Caco-2 (cell line): ENCODE measurements at regions not wholly inside any gene's neighbourhood (a gene's known extent, or its start where the extent isn't known, plus 50 kb on each side); places are given as distances from the start of the nearest gene placed in this dataset.

Source experiments
- BruUV-seq: library from RNA; stranded (reverse); fragments of 400-500 nt; replicated peaks from 2 replicates; lab custom pipeline; 2021; lab: Mats Ljungman, UMichigan
- CTCF ChIA-PET: fragments of 300-600 bp; sonication (Branson Sonifier 250); formaldehyde crosslinking; loops from one replicate; lab custom pipeline; 2022; ENCODE audit warnings: antibody characterized with exemption; lab: Charles Lee
- POLR2A ChIA-PET: fragments of 300-600 bp; sonication (Branson Sonifier 250); formaldehyde crosslinking; loops from one replicate; lab custom pipeline; 2022; ENCODE audit warnings: antibody characterized with exemption; lab: Charles Lee
- DNase-seq, 2 experiments: peaks; one replicate each; pipeline versions ENCODE4 v3.0.0 to v3.0.0-alpha.2; 2020 to 2022
- H3K27me3 ChIP-seq: replicated peaks from 2 replicates; pipeline ENCODE4 v1.6.0; 2011; ENCODE audit warnings: low read length; ENCODE audit not compliant: control insufficient read depth, insufficient read depth
- H3K36me3 ChIP-seq: 2 replicates; pipeline ENCODE4 v1.5.1; 2011; ENCODE audit warnings: low read length; ENCODE audit not compliant: control insufficient read depth, insufficient read depth
- H3K4me1 ChIP-seq: fragments of 250-450 bp; sonication (Bioruptor Pico); 2 replicates; pipeline ENCODE4 v1.5.1; 2020; ENCODE audit warnings: mild to moderate bottlenecking
- H3K4me3 ChIP-seq: 2 replicates; pipeline ENCODE4 v1.5.1; 2011; ENCODE audit warnings: low read depth, mild to moderate bottlenecking, control low read depth, low read length
- H3K9me3 ChIP-seq: fragments of 250-450 bp; sonication (Bioruptor Pico); 2 replicates; pipeline ENCODE4 v1.5.1; 2020; ENCODE audit warnings: mild to moderate bottlenecking, moderate library complexity
- H3K27ac Mint-ChIP-seq: one replicate; pipeline ENCODE4 v1.8.0; 2022; ENCODE audit warnings: mixed read lengths; ENCODE audit not compliant: unreplicated experiment
- H3K27me3 Mint-ChIP-seq: one replicate; pipeline ENCODE4 v1.8.0; 2022; ENCODE audit warnings: mixed read lengths; ENCODE audit not compliant: insufficient read depth, unreplicated experiment
- H3K36me3 Mint-ChIP-seq: one replicate; pipeline ENCODE4 v1.8.0; 2022; ENCODE audit warnings: mild to moderate bottlenecking, mixed read lengths; ENCODE audit not compliant: insufficient read depth, unreplicated experiment
- H3K4me1 Mint-ChIP-seq: one replicate; pipeline ENCODE4 v1.8.0; 2022; ENCODE audit warnings: low read depth, mixed read lengths; ENCODE audit not compliant: unreplicated experiment
- H3K4me3 Mint-ChIP-seq: one replicate; pipeline ENCODE4 v1.8.0; 2022; ENCODE audit warnings: mild to moderate bottlenecking, moderate library complexity, mixed read lengths; ENCODE audit not compliant: unreplicated experiment
- H3K9me3 Mint-ChIP-seq: one replicate; pipeline ENCODE4 v1.8.0; 2022; ENCODE audit warnings: mixed read lengths; ENCODE audit not compliant: unreplicated experiment
- CTCF ChIP-seq, 2 experiments: fragments of 200-600 bp in 1 of 2; IDR thresholded peaks; 1 replicate in 1 of 2; 2 replicates in 1 of 2; pipeline versions ENCODE4 v1.5.1 to v1.8.0; 2011 to 2022; ENCODE audit warnings: antibody characterized with exemption in 1 of 2, control low read depth in 1 of 2, inconsistent platforms in 1 of 2, low read depth in 1 of 2, low read length in 1 of 2, mild to moderate bottlenecking in 1 of 2, moderate library complexity in 1 of 2; ENCODE audit not compliant: insufficient read depth in 1 of 2, severe bottlenecking in 1 of 2, unreplicated experiment in 1 of 2
- intact Hi-C: fragments of 100-400 bp; cut with micrococcal nuclease; formaldehyde crosslinking; loops from one replicate; pipeline ENCODE4 v1.10.0; 2022; ENCODE audit not compliant: unreplicated experiment

- Mint-ChIP-seq H3K27ac (no peak overlapping the region), H3K4me3 (no peak overlapping the region), H3K27me3 (peaks cover 11% of the 10 kb centered on the region), H3K4me1 (no peaks in the 10 kb centered on the region), H3K9me3 (no peaks in the 10 kb centered on the region), H3K36me3 (no peaks in the 10 kb centered on the region)
- Histone ChIP-seq H3K4me3 (no peak overlapping the region), H3K36me3 (no peaks in the 10 kb centered on the region), H3K9me3 (no peaks in the 10 kb centered on the region; the same call in 1 of the 2 replicates), H3K27me3 (no peaks in the 10 kb centered on the region), H3K4me1 (no peaks in the 10 kb centered on the region)
- ChIA-PET CTCF (no interaction called here), POLR2A (no interaction called here)
- BruUV-seq = no TSS peak
- no peak for DNase-seq
- intact Hi-C loops = no loop called here
- no peak for TF ChIP-seq CTCF (IDR thresholded peaks at IDR 0.05; ENCODE audit: insufficient read depth in 1 of 2, low read depth in 1 of 2, low read length in 1 of 2, severe bottlenecking in 1 of 2, unreplicated experiment in 1 of 2)
Observed at GRCh38 chr2:88269836-88270235, 99.7 kb downstream of the THNSL2 start.

- H3K36me3 Mint-ChIP-seq = no peaks in the 10 kb centered on the region
- H3K4me1 Mint-ChIP-seq = no peaks in the 10 kb centered on the region
- no peaks in the 10 kb centered on the region for H3K9me3 Mint-ChIP-seq
- no TSS peak for BruUV-seq
- no peak overlapping the region for H3K4me3 ChIP-seq
- intact Hi-C loops = no loop called here
- H3K4me1 ChIP-seq = no peaks in the 10 kb centered on the region
- no peak for TF ChIP-seq CTCF (IDR thresholded peaks at IDR 0.05; ENCODE audit: insufficient read depth in 1 of 2, low read depth in 1 of 2, low read length in 1 of 2, severe bottlenecking in 1 of 2, unreplicated experiment in 1 of 2)
- H3K4me3 Mint-ChIP-seq = no peak overlapping the region
- peaks cover 7% of the 10 kb centered on the region for H3K27me3 Mint-ChIP-seq
- ChIA-PET CTCF (no interaction called here), POLR2A (no interaction called here)
- no peaks in the 10 kb centered on the region for H3K36me3 ChIP-seq
- no peak for DNase-seq
- no peaks in the 10 kb centered on the region; the same call in 1 of the 2 replicates for H3K9me3 ChIP-seq
- no peak overlapping the region for H3K27ac Mint-ChIP-seq
- no peaks in the 10 kb centered on the region for H3K27me3 ChIP-seq
Observed at GRCh38 chr2:88265352-88266303, 95.5 kb downstream of the THNSL2 start.

GRCh38 chr2:88263861-88264260 lies 93.7 kb downstream of the THNSL2 start:
- Histone ChIP-seq H3K27me3 (no peaks in the 10 kb centered on the region), H3K36me3 (no peaks in the 10 kb centered on the region), H3K4me1 (no peaks in the 10 kb centered on the region), H3K9me3 (no peaks in the 10 kb centered on the region; the same call in 1 of the 2 replicates), H3K4me3 (no peak overlapping the region)
- Mint-ChIP-seq H3K27ac (no peak overlapping the region), H3K4me3 (no peak overlapping the region), H3K9me3 (no peaks in the 10 kb centered on the region), H3K4me1 (no peaks in the 10 kb centered on the region), H3K36me3 (no peaks in the 10 kb centered on the region), H3K27me3 (peaks cover 10% of the 10 kb centered on the region)
- ChIA-PET CTCF (no interaction called here), POLR2A (no interaction called here)
- no peak for DNase-seq
- intact Hi-C loops = no loop called here
- BruUV-seq = no TSS peak
- TF ChIP-seq CTCF (IDR thresholded peaks at IDR 0.05; ENCODE audit: insufficient read depth in 1 of 2, low read depth in 1 of 2, low read length in 1 of 2, severe bottlenecking in 1 of 2, unreplicated experiment in 1 of 2) = no peak
